Bronchial epithelial cell (primary cell): ENCODE measurements at regions not wholly inside any gene's neighbourhood (a gene's known extent, or its start where the extent isn't known, plus 50 kb on each side); places are given as distances from the start of the nearest gene placed in this dataset.

Experiments
- DNase-seq: peaks from one replicate; pipeline ENCODE4 v3.0.0-alpha.2; 2010; ENCODE audit warnings: low read depth
- FAIRE-seq: peaks from 2 replicates; lab custom pipeline; 2011; peaks lifted over from hg19 to GRCh38; lab: Jason Lieb, UNC
- H3K27me3 ChIP-seq: 2 replicates; pipeline ENCODE4 v1.5.1; 2011; ENCODE audit warnings: low read length; ENCODE audit not compliant: control insufficient read depth, insufficient read depth
- H3K36me3 ChIP-seq: 2 replicates; pipeline ENCODE4 v1.5.1; 2011; ENCODE audit warnings: low read length; ENCODE audit not compliant: control insufficient read depth, insufficient read depth
- H3K4me3 ChIP-seq: 2 replicates; pipeline ENCODE4 v1.5.1; 2011; ENCODE audit warnings: mild to moderate bottlenecking, low read depth, low read length, control low read depth
- TF ChIP-seq, protein P1 (sequence below): IDR thresholded peaks from 2 replicates; pipeline ENCODE4 v1.5.1; 2011; ENCODE audit warnings: mild to moderate bottlenecking, moderate library complexity, low read length, control low read depth, inconsistent platforms; ENCODE audit not compliant: insufficient read depth, severe bottlenecking

DNA sequence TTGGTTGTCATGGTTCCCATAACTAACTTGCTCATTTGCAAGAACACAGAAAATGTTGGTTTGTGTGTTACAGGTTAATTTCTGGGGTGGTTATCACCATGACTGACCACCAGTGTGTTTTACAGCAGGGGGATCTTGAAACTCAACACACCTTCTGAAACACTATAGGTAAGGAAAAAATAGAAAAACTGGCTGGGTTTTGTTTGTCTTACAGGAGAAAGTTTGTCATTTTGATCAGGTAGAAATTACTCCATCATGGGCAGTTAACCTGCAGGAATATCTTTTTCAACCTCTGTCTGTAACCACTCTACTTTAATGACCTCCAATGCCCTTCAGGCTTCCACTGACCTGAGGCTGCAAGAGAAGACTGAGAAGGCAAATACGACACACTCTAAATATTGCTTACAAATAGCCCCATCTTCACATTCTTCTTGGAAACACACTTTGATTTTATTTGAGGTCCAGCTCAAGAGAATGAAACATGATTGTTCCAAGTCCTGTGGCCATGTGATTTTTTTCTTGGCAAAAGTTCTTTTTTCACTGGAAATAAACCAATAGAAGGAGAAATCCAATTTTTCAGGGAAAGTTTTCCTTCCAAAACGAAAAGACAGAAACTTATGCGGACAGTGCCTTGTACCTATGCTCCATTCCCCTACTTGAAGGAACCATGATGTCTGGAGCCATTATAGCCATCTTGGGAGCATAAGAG is 428.7 kb upstream of the SALL1 start:
- no peak for DNase-seq
- TF ChIP-seq, protein P1, sequence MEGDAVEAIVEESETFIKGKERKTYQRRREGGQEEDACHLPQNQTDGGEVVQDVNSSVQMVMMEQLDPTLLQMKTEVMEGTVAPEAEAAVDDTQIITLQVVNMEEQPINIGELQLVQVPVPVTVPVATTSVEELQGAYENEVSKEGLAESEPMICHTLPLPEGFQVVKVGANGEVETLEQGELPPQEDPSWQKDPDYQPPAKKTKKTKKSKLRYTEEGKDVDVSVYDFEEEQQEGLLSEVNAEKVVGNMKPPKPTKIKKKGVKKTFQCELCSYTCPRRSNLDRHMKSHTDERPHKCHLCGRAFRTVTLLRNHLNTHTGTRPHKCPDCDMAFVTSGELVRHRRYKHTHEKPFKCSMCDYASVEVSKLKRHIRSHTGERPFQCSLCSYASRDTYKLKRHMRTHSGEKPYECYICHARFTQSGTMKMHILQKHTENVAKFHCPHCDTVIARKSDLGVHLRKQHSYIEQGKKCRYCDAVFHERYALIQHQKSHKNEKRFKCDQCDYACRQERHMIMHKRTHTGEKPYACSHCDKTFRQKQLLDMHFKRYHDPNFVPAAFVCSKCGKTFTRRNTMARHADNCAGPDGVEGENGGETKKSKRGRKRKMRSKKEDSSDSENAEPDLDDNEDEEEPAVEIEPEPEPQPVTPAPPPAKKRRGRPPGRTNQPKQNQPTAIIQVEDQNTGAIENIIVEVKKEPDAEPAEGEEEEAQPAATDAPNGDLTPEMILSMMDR, result no peak
- H3K27me3 ChIP-seq, result peaks cover 4% of the 10 kb centered on the region
- no peak for FAIRE-seq
- no peak overlapping the region for H3K4me3 ChIP-seq
- H3K36me3 ChIP-seq, result no peaks in the 10 kb centered on the region

DNA sequence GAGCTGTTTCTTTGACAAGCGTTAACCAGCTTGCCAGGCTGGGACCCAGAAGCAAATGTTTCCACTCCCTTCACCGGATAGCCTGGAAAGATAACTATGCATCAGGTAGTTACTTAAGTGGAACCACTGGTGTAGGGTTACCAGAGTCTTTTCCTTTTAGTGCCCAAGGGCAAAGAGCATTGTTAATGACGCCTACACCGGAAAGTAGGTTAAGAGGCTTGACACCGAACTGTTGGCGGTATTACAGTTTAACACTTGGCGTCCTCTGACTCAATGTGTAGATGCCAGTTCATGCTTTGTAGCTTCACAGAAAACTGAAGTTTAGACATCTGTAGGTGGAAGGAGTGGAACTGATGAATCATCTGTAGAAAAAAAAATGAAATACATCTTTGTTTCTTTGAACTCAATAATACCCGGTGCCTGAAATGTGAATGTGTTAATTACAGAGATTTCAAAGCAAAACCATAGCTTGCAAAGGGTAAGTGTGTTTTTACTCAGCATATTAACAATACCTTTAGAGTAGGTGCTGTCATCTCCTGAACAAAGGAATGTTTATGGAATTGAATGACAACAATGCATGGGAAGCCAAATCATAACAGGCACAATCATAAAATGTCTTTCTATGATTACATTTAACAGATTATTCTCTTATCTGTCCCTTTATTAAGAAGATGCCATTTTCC is 426.7 kb upstream of the SALL1 start:
- DNase-seq (peak; percentile 98), FAIRE-seq (peak; percentile 62)

DNA sequence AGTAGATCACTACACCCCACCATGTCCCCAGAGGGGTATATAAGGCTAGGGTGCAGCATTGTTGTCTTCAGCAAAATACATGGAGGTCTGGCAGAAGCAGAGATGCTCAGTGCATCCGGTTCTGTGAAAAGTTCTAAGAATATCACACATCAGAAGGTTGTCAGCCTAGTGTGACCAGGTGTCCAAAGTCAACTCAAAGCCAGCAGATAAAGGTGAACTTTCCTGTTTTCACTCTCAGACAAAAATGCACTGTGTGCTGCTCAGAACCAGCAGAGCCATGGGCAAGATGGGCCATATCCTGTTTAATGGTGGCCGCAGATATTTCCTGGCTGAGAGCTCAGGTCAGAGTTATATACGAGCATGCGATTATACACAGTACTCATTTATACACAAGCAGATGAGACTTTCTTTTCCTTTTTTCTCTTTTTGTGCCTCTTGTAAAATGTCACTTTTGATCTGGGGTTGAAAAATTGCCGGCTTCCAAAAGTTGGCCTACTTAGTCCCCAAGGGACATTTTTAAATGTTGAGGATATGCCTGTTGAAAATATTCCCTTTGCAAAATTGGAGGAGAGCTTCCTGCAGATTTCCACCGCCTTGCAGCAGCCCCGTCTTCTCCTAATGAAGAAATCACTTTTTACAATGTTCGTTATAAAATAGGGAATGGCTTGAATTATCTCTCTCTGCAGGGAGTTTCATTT is 425.6 kb upstream of the SALL1 start:
- H3K27me3 ChIP-seq, result peaks cover 4% of the 10 kb centered on the region
- FAIRE-seq, result peak; percentile 7
- TF ChIP-seq, protein P1, result no peak
- DNase-seq, result no peak
- no peak overlapping the region for H3K4me3 ChIP-seq
- no peaks in the 10 kb centered on the region for H3K36me3 ChIP-seq

More for the DNA sequence above, 426.7 kb upstream of the SALL1 start:
- Histone ChIP-seq H3K27me3 (peaks cover 4% of the 10 kb centered on the region), H3K4me3 (no peak overlapping the region), H3K36me3 (no peaks in the 10 kb centered on the region)
- TF ChIP-seq, protein P1, result no peak

DNA sequence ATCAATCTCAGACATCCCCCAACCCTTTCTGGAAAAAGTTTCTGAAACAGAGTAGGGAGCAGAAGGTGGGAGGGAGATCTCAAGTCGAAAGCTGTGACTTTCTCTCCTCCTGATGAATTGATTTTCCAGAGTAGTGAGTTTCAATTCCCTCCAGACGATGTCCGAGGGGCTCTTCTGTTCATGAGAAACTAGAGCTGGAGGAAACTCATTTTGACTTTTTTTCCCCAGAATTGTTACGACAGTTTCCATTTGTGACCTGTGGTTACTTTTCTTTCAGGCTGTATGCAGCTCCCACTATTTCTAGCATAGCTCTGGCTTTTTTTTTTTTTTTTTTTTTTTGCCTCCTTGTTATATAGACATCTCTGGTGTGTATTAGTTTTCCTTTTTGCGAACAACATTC is 422.1 kb upstream of the SALL1 start:
- Histone ChIP-seq H3K27me3 (peaks cover 4% of the 10 kb centered on the region), H3K4me3 (no peak overlapping the region), H3K36me3 (no peaks in the 10 kb centered on the region)
- DNase-seq, result no peak
- FAIRE-seq, result no peak
- TF ChIP-seq, protein P1, result no peak

DNA sequence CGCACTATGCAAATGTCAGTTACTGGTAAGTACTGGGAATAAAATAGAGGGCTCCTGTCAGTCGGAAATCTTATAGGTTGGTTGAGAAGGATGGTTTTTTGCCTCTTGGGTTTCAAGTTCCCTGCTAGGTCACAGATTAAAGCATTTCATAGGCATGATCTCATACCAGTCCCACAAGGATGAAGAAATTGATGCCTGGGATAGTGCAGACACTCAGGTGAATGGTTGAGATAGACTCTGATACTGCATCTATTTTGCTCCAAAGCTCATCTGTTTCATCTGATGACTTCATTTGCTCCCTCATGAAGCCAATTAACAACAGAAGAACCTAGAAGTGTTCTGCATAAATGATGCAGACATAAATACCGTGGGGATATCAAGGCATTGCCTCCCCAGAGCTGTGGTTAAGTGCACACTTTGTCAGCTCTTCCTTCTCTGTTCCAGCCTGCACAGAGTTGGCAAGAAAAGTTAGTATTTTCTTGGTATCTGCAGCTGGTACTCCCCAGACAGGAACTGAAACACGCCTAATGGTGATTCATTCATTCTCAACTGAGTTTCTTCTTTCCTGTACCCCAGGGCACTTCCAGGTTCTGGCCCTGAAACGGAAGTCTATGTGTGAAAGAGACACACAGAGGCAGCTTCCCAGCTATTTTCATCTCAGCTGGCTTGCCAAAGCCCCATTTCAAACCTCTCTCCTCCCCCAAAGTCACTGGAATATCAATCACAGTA is 418.3 kb upstream of the SALL1 start:
- TF ChIP-seq, protein P1, result no peak
- DNase-seq, result peak; percentile 92
- Histone ChIP-seq H3K36me3 (no peaks in the 10 kb centered on the region), H3K4me3 (no peak overlapping the region), H3K27me3 (no peaks in the 10 kb centered on the region)
- no peak for FAIRE-seq
